ENCODE measurements at regions not wholly inside any gene's neighbourhood (a gene's known extent, or its start where the extent isn't known, plus 50 kb on each side); places are given as distances from the start of the nearest gene placed in this dataset.

- Histone ChIP-seq H3K27ac (no peak overlapping the region), H3K79me2 (no peaks in the 10 kb centered on the region), H4K20me1 (ENCODE audit: insufficient read depth, poor library complexity, severe bottlenecking) (no peaks in the 10 kb centered on the region), H2AFZ (no peak overlapping the region), H3K27me3 (no peaks in the 10 kb centered on the region), H3K9me2 (replicated peaks; ENCODE audit: insufficient read depth) (no peaks in the 10 kb centered on the region), H3K4me2 (no peak overlapping the region), H3K4me1 (ENCODE audit: insufficient read depth) (no peaks in the 10 kb centered on the region), H3K4me3 (no peak overlapping the region), H3K36me3 (replicated peaks; ENCODE audit: insufficient read depth, low read depth) (no peaks in the 10 kb centered on the region), H3K9me3 (ENCODE audit: low read depth) (no peaks in the 10 kb centered on the region)
- DNase-seq (ENCODE audit: low spot score) = no peak
- TF ChIP-seq EZH2 (IDR thresholded peaks at IDR 0.05; ENCODE audit: borderline replicate concordance) (no peak), EZH2phosphoT487 (IDR thresholded peaks at IDR 0.05; ENCODE audit: low read depth, severe bottlenecking, unreplicated experiment) (no peak), CTCF (IDR thresholded peaks at IDR 0.05; ENCODE audit: poor library complexity) (no peak)
- 71% methylated on average over 8 of the region's 8 CpGs for WGBS (ENCODE audit: low lambda C conversion rate, missing lambda C conversion rate)
Observed at GRCh38 chr6:875012-875411, 182.1 kb upstream of the EXOC2 start.

- no peaks in the 10 kb centered on the region for H3K36me3 ChIP-seq (replicated peaks; ENCODE audit: insufficient read depth, low read depth)
- H3K27ac ChIP-seq = no peak overlapping the region
- H3K4me1 ChIP-seq (ENCODE audit: insufficient read depth) = no peaks in the 10 kb centered on the region
- no peaks in the 10 kb centered on the region for H3K79me2 ChIP-seq
- no peaks in the 10 kb centered on the region for H3K27me3 ChIP-seq
- H3K4me3 ChIP-seq = no peak overlapping the region
- no peaks in the 10 kb centered on the region for H3K9me2 ChIP-seq (replicated peaks; ENCODE audit: insufficient read depth)
- no peak for TF ChIP-seq EZH2phosphoT487 (IDR thresholded peaks at IDR 0.05; ENCODE audit: low read depth, severe bottlenecking, unreplicated experiment)
- no peak for TF ChIP-seq EZH2 (IDR thresholded peaks at IDR 0.05; ENCODE audit: borderline replicate concordance)
- TF ChIP-seq CTCF (IDR thresholded peaks at IDR 0.05; ENCODE audit: poor library complexity) = no peak
- no peak overlapping the region for H2AFZ ChIP-seq
- H3K9me3 ChIP-seq (ENCODE audit: low read depth) = no peaks in the 10 kb centered on the region
- no peaks in the 10 kb centered on the region for H4K20me1 ChIP-seq (ENCODE audit: insufficient read depth, poor library complexity, severe bottlenecking)
- no peak overlapping the region for H3K4me2 ChIP-seq
- DNase-seq (ENCODE audit: low spot score) = no peak
- 93% methylated on average over 10 of the region's 10 CpGs for WGBS (ENCODE audit: low lambda C conversion rate, missing lambda C conversion rate)
Observed at GRCh38 chr6:872570-873125, 179.7 kb upstream of the EXOC2 start.

- no peaks in the 10 kb centered on the region for H3K9me2 ChIP-seq (replicated peaks; ENCODE audit: insufficient read depth)
- H4K20me1 ChIP-seq (ENCODE audit: insufficient read depth, poor library complexity, severe bottlenecking) = no peaks in the 10 kb centered on the region
- WGBS (ENCODE audit: low lambda C conversion rate, missing lambda C conversion rate) = 96% methylated on average over 6 of the region's 6 CpGs
- no peak overlapping the region for H2AFZ ChIP-seq
- no peaks in the 10 kb centered on the region for H3K4me1 ChIP-seq (ENCODE audit: insufficient read depth)
- no peak overlapping the region for H3K4me3 ChIP-seq
- no peaks in the 10 kb centered on the region for H3K27me3 ChIP-seq
- H3K79me2 ChIP-seq = no peaks in the 10 kb centered on the region
- TF ChIP-seq EZH2 (IDR thresholded peaks at IDR 0.05; ENCODE audit: borderline replicate concordance) (no peak), EZH2phosphoT487 (IDR thresholded peaks at IDR 0.05; ENCODE audit: low read depth, severe bottlenecking, unreplicated experiment) (no peak), CTCF (IDR thresholded peaks at IDR 0.05; ENCODE audit: poor library complexity) (no peak)
- no peaks in the 10 kb centered on the region for H3K36me3 ChIP-seq (replicated peaks; ENCODE audit: insufficient read depth, low read depth)
- no peak for DNase-seq (ENCODE audit: low spot score)
- no peak overlapping the region for H3K27ac ChIP-seq
- H3K4me2 ChIP-seq = no peak overlapping the region
- no peaks in the 10 kb centered on the region for H3K9me3 ChIP-seq (ENCODE audit: low read depth)
Observed at GRCh38 chr6:871503-871902, 178.6 kb upstream of the EXOC2 start.

GRCh38 chr6:870096-870495, 177.2 kb upstream of the EXOC2 start:
- 81% methylated on average over 5 of the region's 5 CpGs for WGBS (ENCODE audit: low lambda C conversion rate, missing lambda C conversion rate)
- Histone ChIP-seq H3K4me1 (ENCODE audit: insufficient read depth) (no peaks in the 10 kb centered on the region), H3K9me2 (replicated peaks; ENCODE audit: insufficient read depth) (no peaks in the 10 kb centered on the region), H3K27me3 (no peaks in the 10 kb centered on the region), H2AFZ (no peak overlapping the region), H3K36me3 (replicated peaks; ENCODE audit: insufficient read depth, low read depth) (no peaks in the 10 kb centered on the region), H4K20me1 (ENCODE audit: insufficient read depth, poor library complexity, severe bottlenecking) (no peaks in the 10 kb centered on the region), H3K4me2 (no peak overlapping the region), H3K4me3 (no peak overlapping the region), H3K79me2 (no peaks in the 10 kb centered on the region), H3K9me3 (ENCODE audit: low read depth) (no peaks in the 10 kb centered on the region), H3K27ac (no peak overlapping the region)
- DNase-seq (ENCODE audit: low spot score) = no peak
- TF ChIP-seq CTCF (IDR thresholded peaks at IDR 0.05; ENCODE audit: poor library complexity) = no peak
- no peak for TF ChIP-seq EZH2 (IDR thresholded peaks at IDR 0.05; ENCODE audit: borderline replicate concordance)
- TF ChIP-seq EZH2phosphoT487 (IDR thresholded peaks at IDR 0.05; ENCODE audit: low read depth, severe bottlenecking, unreplicated experiment) = no peak

Measured in hepatocyte (in vitro differentiated cells).